ENCODE measurements at regions not wholly inside any gene's neighbourhood (a gene's known extent, or its start where the extent isn't known, plus 50 kb on each side); places are given as distances from the start of the nearest gene placed in this dataset.

DNA sequence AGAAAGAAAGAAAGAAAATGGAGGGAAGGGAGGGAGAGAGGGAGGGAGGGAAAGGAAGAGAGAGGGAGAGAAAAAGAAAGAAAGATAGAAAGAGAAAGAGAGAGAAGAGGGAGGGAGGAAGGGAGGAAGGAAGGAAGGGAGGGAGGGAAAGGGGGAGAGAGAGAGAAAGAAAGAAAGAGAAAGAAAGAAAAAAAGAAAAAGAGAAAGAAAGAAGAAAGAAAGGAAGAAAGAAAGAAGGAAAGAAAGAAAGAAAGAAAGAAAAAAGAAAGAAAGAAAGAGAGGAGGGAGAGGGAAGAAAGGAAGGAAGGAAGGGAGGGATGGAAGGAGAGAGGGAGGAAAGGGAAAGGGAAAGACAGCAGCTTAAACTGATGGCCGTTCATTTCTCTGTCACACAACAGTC lies 457.5 kb downstream of the PDZRN4 start:
- TF ChIP-seq, protein P1, sequence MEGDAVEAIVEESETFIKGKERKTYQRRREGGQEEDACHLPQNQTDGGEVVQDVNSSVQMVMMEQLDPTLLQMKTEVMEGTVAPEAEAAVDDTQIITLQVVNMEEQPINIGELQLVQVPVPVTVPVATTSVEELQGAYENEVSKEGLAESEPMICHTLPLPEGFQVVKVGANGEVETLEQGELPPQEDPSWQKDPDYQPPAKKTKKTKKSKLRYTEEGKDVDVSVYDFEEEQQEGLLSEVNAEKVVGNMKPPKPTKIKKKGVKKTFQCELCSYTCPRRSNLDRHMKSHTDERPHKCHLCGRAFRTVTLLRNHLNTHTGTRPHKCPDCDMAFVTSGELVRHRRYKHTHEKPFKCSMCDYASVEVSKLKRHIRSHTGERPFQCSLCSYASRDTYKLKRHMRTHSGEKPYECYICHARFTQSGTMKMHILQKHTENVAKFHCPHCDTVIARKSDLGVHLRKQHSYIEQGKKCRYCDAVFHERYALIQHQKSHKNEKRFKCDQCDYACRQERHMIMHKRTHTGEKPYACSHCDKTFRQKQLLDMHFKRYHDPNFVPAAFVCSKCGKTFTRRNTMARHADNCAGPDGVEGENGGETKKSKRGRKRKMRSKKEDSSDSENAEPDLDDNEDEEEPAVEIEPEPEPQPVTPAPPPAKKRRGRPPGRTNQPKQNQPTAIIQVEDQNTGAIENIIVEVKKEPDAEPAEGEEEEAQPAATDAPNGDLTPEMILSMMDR (IDR thresholded peaks at IDR 0.05; ENCODE audit: low read depth, low read length): no peak
- TF ChIP-seq EZH2phosphoT487 (IDR thresholded peaks at IDR 0.05; ENCODE audit: low read depth): no peak
